Fibroblast of mammary gland (primary cell): ENCODE measurements at regions not wholly inside any gene's neighbourhood (a gene's known extent, or its start where the extent isn't known, plus 50 kb on each side); places are given as distances from the start of the nearest gene placed in this dataset.

Source experiments
- DNase-seq: peaks from one replicate; pipeline ENCODE4 v3.0.0-alpha.2; 2010; ENCODE audit warnings: low read depth
- H3K4me3 ChIP-seq: 2 replicates; pipeline ENCODE4 v1.5.1; 2011; ENCODE audit warnings: low read depth, mild to moderate bottlenecking, low read length, moderate library complexity; ENCODE audit not compliant: control insufficient read depth
- TF ChIP-seq, protein P1 (sequence below): conservative IDR thresholded peaks from 2 replicates; pipeline ENCODE4 v1.5.1; 2011; ENCODE audit warnings: low read depth, low read length, inconsistent platforms; ENCODE audit not compliant: control insufficient read depth, insufficient read depth

DNA sequence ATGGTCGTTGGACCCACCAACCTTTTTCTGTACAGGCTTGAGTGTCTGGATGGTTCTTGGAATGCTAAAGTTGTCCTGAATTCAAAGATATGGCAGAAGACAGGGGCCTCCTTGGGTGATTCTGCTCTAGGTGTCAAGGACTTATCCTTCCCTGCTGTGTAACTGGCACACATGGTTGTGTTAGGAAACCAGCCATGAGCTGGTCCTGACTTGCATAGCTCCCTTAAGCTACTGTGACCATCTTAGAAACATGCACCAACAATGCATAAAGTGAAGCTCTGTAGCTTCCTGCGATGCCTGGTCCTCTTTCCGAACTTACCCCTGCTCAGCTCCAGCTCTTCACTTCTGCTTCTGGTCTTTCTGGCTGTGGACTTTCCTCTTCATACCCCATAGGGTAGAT is 224.6 kb downstream of the TLE4 start:
- TF ChIP-seq, protein P1, sequence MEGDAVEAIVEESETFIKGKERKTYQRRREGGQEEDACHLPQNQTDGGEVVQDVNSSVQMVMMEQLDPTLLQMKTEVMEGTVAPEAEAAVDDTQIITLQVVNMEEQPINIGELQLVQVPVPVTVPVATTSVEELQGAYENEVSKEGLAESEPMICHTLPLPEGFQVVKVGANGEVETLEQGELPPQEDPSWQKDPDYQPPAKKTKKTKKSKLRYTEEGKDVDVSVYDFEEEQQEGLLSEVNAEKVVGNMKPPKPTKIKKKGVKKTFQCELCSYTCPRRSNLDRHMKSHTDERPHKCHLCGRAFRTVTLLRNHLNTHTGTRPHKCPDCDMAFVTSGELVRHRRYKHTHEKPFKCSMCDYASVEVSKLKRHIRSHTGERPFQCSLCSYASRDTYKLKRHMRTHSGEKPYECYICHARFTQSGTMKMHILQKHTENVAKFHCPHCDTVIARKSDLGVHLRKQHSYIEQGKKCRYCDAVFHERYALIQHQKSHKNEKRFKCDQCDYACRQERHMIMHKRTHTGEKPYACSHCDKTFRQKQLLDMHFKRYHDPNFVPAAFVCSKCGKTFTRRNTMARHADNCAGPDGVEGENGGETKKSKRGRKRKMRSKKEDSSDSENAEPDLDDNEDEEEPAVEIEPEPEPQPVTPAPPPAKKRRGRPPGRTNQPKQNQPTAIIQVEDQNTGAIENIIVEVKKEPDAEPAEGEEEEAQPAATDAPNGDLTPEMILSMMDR: no peak
- H3K4me3 ChIP-seq: no peak overlapping the region
- DNase-seq: no peak

DNA sequence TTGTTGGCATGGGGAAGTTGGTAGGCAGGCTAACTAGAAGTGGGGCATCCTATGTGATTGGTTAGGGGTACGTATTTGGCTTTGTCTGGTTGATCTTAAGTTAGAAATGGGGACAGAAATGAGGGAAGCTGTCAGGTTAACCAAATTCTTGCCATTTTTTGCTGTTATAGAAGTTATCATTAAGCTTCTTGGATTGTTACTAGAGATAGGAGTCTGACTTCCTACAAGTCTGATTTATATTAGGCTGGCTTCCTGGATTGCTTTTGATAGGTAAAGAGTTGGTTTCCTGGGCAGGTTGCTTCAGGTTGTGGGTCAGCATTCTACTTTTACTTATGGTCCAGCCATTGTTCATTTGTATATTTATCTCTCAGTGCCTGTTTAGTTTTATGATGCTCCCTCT is 216.9 kb downstream of the TLE4 start:
- TF ChIP-seq, protein P1: no peak
- no peak overlapping the region for H3K4me3 ChIP-seq

DNA sequence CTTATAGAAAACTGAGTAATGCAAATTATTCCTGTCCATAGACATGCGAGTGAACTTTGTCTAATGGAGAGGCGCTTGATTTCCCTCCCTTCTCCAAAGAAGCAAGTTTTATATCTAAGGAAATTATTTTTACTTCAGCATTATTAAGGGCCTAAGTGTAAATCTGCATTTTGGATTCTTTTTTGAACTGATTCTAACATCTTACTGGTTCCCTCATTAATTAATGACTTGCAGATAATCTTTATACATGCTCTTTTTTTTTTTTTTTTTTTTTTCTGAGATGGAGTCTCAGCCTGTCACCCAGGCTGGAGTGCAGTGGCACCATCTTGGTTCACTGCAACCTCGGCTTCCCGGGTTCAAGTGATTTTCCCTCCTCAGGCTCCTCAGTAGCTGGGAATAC is 209.5 kb downstream of the TLE4 start:
- TF ChIP-seq, protein P1: no peak
- no peak for DNase-seq
- H3K4me3 ChIP-seq: no peak overlapping the region

More for the DNA sequence above, 216.9 kb downstream of the TLE4 start:
- DNase-seq: no peak

DNA sequence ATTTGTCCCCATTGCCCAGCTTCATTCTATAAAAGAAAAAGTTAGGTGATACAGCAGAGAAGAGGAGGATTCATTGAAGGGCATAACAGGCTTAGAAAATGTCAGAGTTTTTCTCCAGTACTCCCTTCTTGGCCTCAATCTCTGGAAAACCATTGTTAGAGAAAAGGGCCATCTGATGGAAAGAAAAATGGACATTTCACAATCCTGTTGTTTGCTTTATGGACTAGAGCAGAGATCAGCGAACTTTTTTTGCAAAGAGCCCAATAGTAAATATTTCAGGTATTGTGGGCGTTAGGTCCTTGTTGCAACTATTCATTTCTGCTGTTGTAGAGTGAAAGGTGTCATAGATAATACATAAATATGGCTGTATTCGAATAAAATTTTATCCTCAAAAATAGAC is 208.8 kb downstream of the TLE4 start:
- TF ChIP-seq, protein P1: no peak

DNA sequence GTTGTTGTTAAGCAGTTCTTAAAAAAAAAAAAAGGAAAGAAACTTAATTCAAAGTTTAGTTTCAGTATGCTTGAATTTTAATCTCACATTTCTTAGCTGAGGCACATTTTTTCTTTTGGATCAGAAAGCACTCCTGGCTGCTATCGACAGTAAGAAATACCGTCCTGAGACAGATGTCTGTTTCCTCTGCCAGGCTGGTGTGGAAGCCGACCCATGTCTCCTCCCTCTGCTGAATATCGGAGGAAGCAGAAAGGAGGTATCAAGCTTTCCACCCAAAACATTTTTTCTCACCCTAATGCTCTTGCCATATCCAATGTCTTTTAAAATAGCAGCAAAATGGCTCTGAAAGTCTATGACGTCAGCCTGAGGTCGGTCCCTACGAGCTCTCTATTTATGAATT is 208.1 kb downstream of the TLE4 start:
- no peak for DNase-seq
- TF ChIP-seq, protein P1: no peak
- no peak overlapping the region for H3K4me3 ChIP-seq

More for the DNA sequence above, 208.8 kb downstream of the TLE4 start:
- H3K4me3 ChIP-seq: no peak overlapping the region
- no peak for DNase-seq

DNA sequence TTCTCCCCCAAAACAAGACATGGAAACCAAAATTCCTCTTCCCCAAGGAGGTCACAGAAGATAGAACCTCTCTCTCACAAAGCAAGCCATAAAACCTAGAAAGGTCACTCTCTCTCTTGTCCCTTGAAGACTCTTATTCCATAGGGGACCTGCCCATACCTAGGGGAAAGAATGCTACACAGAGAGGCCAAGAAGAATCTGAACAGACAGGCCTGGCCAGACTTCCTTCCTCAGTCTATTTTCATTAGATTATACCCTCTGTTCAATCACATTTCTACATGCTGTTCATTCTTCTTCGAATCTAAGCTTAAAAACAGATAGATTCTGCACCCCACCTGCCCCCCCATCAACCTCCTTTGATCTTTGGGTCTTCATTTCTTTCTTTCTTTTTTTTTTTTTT is 206.8 kb downstream of the TLE4 start:
- DNase-seq: no peak
- H3K4me3 ChIP-seq: no peak overlapping the region
- TF ChIP-seq, protein P1: no peak

DNA sequence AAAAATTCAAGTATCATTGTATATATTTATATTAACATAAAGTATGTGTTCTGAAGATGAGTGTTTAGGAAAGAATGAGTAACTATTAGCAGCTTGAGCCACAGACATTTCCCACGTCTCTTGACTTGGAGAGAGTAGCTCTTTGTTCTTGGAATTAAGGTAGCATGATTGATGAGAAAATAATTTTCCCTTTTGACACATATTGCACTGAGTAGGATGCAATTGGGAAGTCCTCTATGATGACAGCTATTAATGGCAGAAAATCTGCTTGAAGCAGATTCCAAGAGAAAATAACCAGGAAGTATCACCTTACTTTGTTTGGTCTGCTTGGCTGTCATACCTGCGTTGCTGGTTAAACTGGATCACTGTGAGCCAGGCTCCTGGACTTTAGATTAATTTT is 204.8 kb downstream of the TLE4 start:
- no peak for DNase-seq
- H3K4me3 ChIP-seq: no peak overlapping the region
- TF ChIP-seq, protein P1: no peak
